ENCODE measurements at regions not wholly inside any gene's neighbourhood (a gene's known extent, or its start where the extent isn't known, plus 50 kb on each side); places are given as distances from the start of the nearest gene placed in this dataset.

GRCh38 chr12:17076028-17076744 lies 470.2 kb upstream of the LMO3 start:
- WGBS (ENCODE audit: extremely low coverage, insufficient read length, low lambda C conversion rate) = no CpG with 5 or more reads among the region's 2 CpGs
- Histone ChIP-seq H3K56ac (ENCODE audit: insufficient read length, low read depth, low read length) (no peak overlapping the region), H4K8ac (replicated peaks; ENCODE audit: insufficient read length, low read depth, low read length) (no peak overlapping the region), H3K27me3 (ENCODE audit: insufficient read depth, low read length) (no peaks in the 10 kb centered on the region), H4K5ac (ENCODE audit: insufficient read length, low read depth, low read length) (no peak overlapping the region), H2AK5ac (ENCODE audit: insufficient read length, low read length) (no peak overlapping the region), H4K20me1 (ENCODE audit: control insufficient read depth, insufficient read depth, insufficient read length) (no peaks in the 10 kb centered on the region), H3T11ph (ENCODE audit: low read length) (no peak overlapping the region), H2BK12ac (ENCODE audit: insufficient read length, low read depth, low read length) (no peak overlapping the region), H3K79me2 (ENCODE audit: insufficient read depth, low read length) (no peaks in the 10 kb centered on the region; the same call in 1 of the 2 replicates), H3K23ac (ENCODE audit: insufficient read length, low read depth, low read length) (no peak overlapping the region), H3K14ac (ENCODE audit: insufficient read depth, low read length) (no peak overlapping the region; the same call in 1 of the 2 replicates), H3K4ac (ENCODE audit: low read depth, low read length) (no peak overlapping the region), H3K79me1 (ENCODE audit: insufficient read depth, low read depth, low read length, poor library complexity, severe bottlenecking) (no peaks in the 10 kb centered on the region), H3K27ac (ENCODE audit: insufficient read length, low read depth, low read length) (no peak overlapping the region), H3K9ac (ENCODE audit: extremely low read depth, insufficient read length, low read length) (no peak overlapping the region), H2BK5ac (ENCODE audit: insufficient read length, low read length) (no peak overlapping the region), H2BK15ac (ENCODE audit: low read depth, low read length) (no peak overlapping the region), H3K18ac (ENCODE audit: insufficient read length, low read depth, low read length) (no peak overlapping the region), H2BK20ac (ENCODE audit: low read depth, low read length, poor library complexity, severe bottlenecking) (no peak overlapping the region), H2AFZ (ENCODE audit: low read length) (no peak overlapping the region), H4K91ac (ENCODE audit: insufficient read length, low read depth, low read length) (no peak overlapping the region), H2BK120ac (ENCODE audit: low read depth, low read length, poor library complexity, severe bottlenecking) (no peak overlapping the region), H3K9me3 (ENCODE audit: control insufficient read depth, low read depth, low read length) (no peaks in the 10 kb centered on the region), H3K4me2 (ENCODE audit: insufficient read depth, insufficient read length, low read length) (no peak overlapping the region), H3K4me1 (ENCODE audit: insufficient read depth, low read length) (no peaks in the 10 kb centered on the region; the same call in 1 of the 2 replicates), H3K23me2 (ENCODE audit: insufficient read length, low read depth, low read length, poor library complexity, severe bottlenecking) (no peaks in the 10 kb centered on the region)
- DNase-seq = no peak
- Mint-ChIP-seq H3K36me3 (ENCODE audit: insufficient read depth in 1 of 3, low read depth in 3 of 3) (no peaks in the 10 kb centered on the region), H3K4me1 (peaks cover 6 to 14% of the 10 kb centered on the region in 2 experiments), H3K9me3 (no peaks in the 10 kb centered on the region), H3K27ac (0 out of 7 replicates have a peak overlapping the region, but pooled peaks of 1 of the 3 experiments have one; percentile 57), H3K4me3 (no peak overlapping the region), H3K27me3 (ENCODE audit: low read depth) (no peaks in the 10 kb centered on the region)
- no peak for TF ChIP-seq CTCF (conservative IDR thresholded peaks at IDR 0.05)
